22Rv1 (cell line): ENCODE measurements at regions not wholly inside any gene's neighbourhood (a gene's known extent, or its start where the extent isn't known, plus 50 kb on each side); places are given as distances from the start of the nearest gene placed in this dataset.
"Not testable (repeated sequence)": the region's sequence is repeated elsewhere in the genome, so short reads cannot be mapped to it uniquely, and the experiment has no call there.

Source experiments
- H3K27ac ChIP-seq: fragments of 450-650 bp; 2 replicates; pipeline ENCODE4 v1.5.1; 2017
- CTCF ChIP-seq: fragments of 450-650 bp; IDR thresholded peaks from 2 replicates; pipeline ENCODE4 v1.5.1; 2017; ENCODE audit warnings: mild to moderate bottlenecking
- ZFX ChIP-seq: fragments of 450-650 bp; IDR thresholded peaks from 2 replicates; pipeline ENCODE4 v1.6.1; 2017; ENCODE audit warnings: antibody characterized with exemption, borderline replicate concordance

GRCh38 chr2:115946341-115946740 lies 1503.9 kb downstream of the DPP10 start:
- no peak overlapping the region for H3K27ac ChIP-seq
- no peak for TF ChIP-seq ZFX
- TF ChIP-seq CTCF, result no peak

GRCh38 chr2:115946891-115947290 lies 1504.5 kb downstream of the DPP10 start:
- no peak overlapping the region for H3K27ac ChIP-seq
- TF ChIP-seq ZFX, result no peak
- no peak for TF ChIP-seq CTCF

GRCh38 chr2:115976916-115977315 lies 1534.5 kb downstream of the DPP10 start:
- no peak overlapping the region for H3K27ac ChIP-seq
- TF ChIP-seq CTCF, result no peak
- no peak for TF ChIP-seq ZFX

- no peak for TF ChIP-seq CTCF
- TF ChIP-seq ZFX, result no peak
- no peak overlapping the region for H3K27ac ChIP-seq
Observed at GRCh38 chr2:115999039-115999438, 1556.6 kb downstream of the DPP10 start.

GRCh38 chr2:116023026-116023425 lies 1580.6 kb downstream of the DPP10 start:
- no peak overlapping the region for H3K27ac ChIP-seq
- TF ChIP-seq ZFX (no peak), CTCF (no peak)

- not testable (repeated sequence) for H3K27ac ChIP-seq
Observed at GRCh38 chr2:116038758-116039157, 1596.3 kb downstream of the DPP10 start.

GRCh38 chr2:116042530-116042929 lies 1600.1 kb downstream of the DPP10 start:
- H3K27ac ChIP-seq, result no peak overlapping the region
- TF ChIP-seq CTCF (no peak), ZFX (no peak)

- TF ChIP-seq CTCF (no peak), ZFX (no peak)
- H3K27ac ChIP-seq, result no peak overlapping the region
Observed at GRCh38 chr2:116057538-116057937, 1615.1 kb downstream of the DPP10 start.
